Stimulated activated CD4-positive, alpha-beta T cell treated with anti-CD3 and anti-CD28 coated beads, Interleukin-1b, Interleukin-23, amount 100 ng/mL, for 24 hours (primary cell): ENCODE measurements at regions not wholly inside any gene's neighbourhood (a gene's known extent, or its start where the extent isn't known, plus 50 kb on each side); places are given as distances from the start of the nearest gene placed in this dataset.

Experiments used
- DNase-seq, 4 experiments: peaks; one replicate each; pipeline ENCODE4 v3.0.0-alpha.2; 2020; ENCODE audit warnings: low read depth in 4 of 4, low spot score in 1 of 4

GRCh38 chr6:1037430-1038202 lies 274.3 kb upstream of the FOXQ1 start:
- no peak for DNase-seq

- no peak for DNase-seq
Observed at GRCh38 chr6:1035401-1035800, 276.5 kb upstream of the FOXQ1 start.

GRCh38 chr6:1031720-1032119 lies 280.2 kb upstream of the FOXQ1 start:
- no peak for DNase-seq

GRCh38 chr6:1029141-1029540 lies 282.8 kb upstream of the FOXQ1 start:
- no peak for DNase-seq

GRCh38 chr6:1028723-1029122 lies 283.2 kb upstream of the FOXQ1 start:
- DNase-seq: no peak

GRCh38 chr6:1027795-1028569 lies 283.9 kb upstream of the FOXQ1 start:
- DNase-seq: no peak

GRCh38 chr6:1027109-1027794 lies 284.6 kb upstream of the FOXQ1 start:
- no peak for DNase-seq

GRCh38 chr6:1025821-1026220 lies 286.1 kb upstream of the FOXQ1 start:
- no peak for DNase-seq

- DNase-seq: no peak
Observed at GRCh38 chr6:1024587-1024986, 287.3 kb upstream of the FOXQ1 start.

- no peak for DNase-seq
Observed at GRCh38 chr6:1024161-1024560, 287.7 kb upstream of the FOXQ1 start.

- DNase-seq: no peak
Observed at GRCh38 chr6:1023229-1023628, 288.7 kb upstream of the FOXQ1 start.

- DNase-seq: no peak
Observed at GRCh38 chr6:1022719-1023118, 289.2 kb upstream of the FOXQ1 start.

- DNase-seq: no peak
Observed at GRCh38 chr6:1020837-1021236, 291.1 kb upstream of the FOXQ1 start.

- no peak for DNase-seq
Observed at GRCh38 chr6:1020133-1020532, 291.8 kb upstream of the FOXQ1 start.

GRCh38 chr6:1018041-1018440 lies 293.9 kb upstream of the FOXQ1 start:
- no peak for DNase-seq

GRCh38 chr6:1016329-1017302 lies 295.3 kb upstream of the FOXQ1 start:
- DNase-seq: no peak

- no peak for DNase-seq
Observed at GRCh38 chr6:1015825-1016224, 296.1 kb upstream of the FOXQ1 start.

GRCh38 chr6:1014431-1014807 lies 297.5 kb upstream of the FOXQ1 start:
- DNase-seq: no peak

- DNase-seq: no peak
Observed at GRCh38 chr6:1013656-1014430, 298.1 kb upstream of the FOXQ1 start.

- no peak for DNase-seq
Observed at GRCh38 chr6:1009103-1009502, 302.8 kb upstream of the FOXQ1 start.
